Ishikawa (cell line): ENCODE measurements at regions not wholly inside any gene's neighbourhood (a gene's known extent, or its start where the extent isn't known, plus 50 kb on each side); places are given as distances from the start of the nearest gene placed in this dataset.

Experiments used
- CEBPB ChIP-seq: IDR thresholded peaks from 2 replicates; pipeline ENCODE4 v1.6.1; 2012
- CREB1 ChIP-seq: IDR thresholded peaks from 2 replicates; pipeline ENCODE4 v1.6.1; 2012; ENCODE audit warnings: low read depth
- EGR1 ChIP-seq: IDR thresholded peaks from 2 replicates; pipeline ENCODE4 v1.6.1; 2012
- EP300 ChIP-seq: IDR thresholded peaks from 2 replicates; pipeline ENCODE4 v1.6.1; 2012; ENCODE audit warnings: borderline replicate concordance
- FOXM1 ChIP-seq: IDR thresholded peaks from 2 replicates; pipeline ENCODE4 v1.6.1; 2012; ENCODE audit warnings: low read depth, borderline replicate concordance
- NFIC ChIP-seq: IDR thresholded peaks from 2 replicates; pipeline ENCODE4 v1.6.1; 2012
- RAD21 ChIP-seq: IDR thresholded peaks from 2 replicates; pipeline ENCODE4 v1.6.1; 2012; ENCODE audit warnings: low read depth
- REST ChIP-seq: IDR thresholded peaks from 2 replicates; pipeline ENCODE4 v1.6.1; 2012; ENCODE audit warnings: low read depth, mild to moderate bottlenecking
- TAF1 ChIP-seq: IDR thresholded peaks from 2 replicates; pipeline ENCODE4 v1.6.1; 2012; ENCODE audit warnings: low read depth, mild to moderate bottlenecking
- TCF12 ChIP-seq: IDR thresholded peaks from 2 replicates; pipeline ENCODE4 v1.6.1; 2012; ENCODE audit warnings: low read depth
- TEAD4 ChIP-seq: IDR thresholded peaks from 2 replicates; pipeline ENCODE4 v1.6.1; 2012
- USF1 ChIP-seq: IDR thresholded peaks from 2 replicates; pipeline ENCODE4 v1.6.1; 2012
- YY1 ChIP-seq: IDR thresholded peaks from 2 replicates; pipeline ENCODE4 v1.6.1; 2012; ENCODE audit warnings: low read depth
- ZBTB7A ChIP-seq: IDR thresholded peaks from 2 replicates; pipeline ENCODE4 v1.6.1; 2012; ENCODE audit warnings: low read depth
- TF ChIP-seq, protein P1 (sequence below): IDR thresholded peaks from 2 replicates; pipeline ENCODE4 v1.6.1; 2012

DNA sequence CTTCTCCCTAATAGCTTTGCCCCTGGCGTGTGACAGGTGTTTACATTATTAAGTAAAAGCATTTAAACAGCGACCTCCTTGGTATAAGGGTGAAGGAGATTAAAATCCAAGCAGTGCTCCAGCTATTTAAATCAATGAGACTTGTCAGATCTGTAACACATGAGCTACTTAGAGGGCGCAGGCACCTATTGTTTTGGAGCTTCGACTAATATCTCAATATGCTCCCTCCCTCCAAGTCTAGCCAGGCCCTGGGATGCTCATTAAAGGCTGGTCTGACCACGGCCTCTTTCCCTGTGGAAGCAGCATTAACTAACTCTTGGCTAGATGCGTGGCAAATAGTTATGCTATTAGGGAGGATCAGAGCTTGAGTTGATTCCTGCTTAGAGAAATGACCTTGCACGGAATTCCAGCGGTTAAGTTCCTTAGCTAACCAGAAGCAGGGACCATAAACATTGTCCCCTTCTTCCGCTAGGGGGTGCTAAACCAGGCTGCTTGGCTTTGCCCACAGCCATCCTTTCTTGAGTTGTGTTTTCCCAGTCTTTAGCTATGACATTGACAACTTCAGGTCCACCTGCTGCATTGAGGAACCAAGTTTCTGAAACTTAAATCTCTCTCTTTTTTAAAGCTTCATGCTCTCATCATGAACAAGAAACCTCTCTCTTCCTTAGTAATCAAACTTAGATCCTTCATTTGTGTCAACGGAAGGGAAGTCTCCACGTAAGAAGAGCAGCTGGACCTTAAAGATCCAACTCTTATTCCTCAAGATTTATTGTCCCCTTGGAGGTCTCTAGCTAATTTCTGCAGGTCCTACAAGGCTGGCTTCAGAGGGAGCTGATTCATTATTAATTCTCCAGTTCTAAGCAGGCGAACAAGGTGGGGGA is 80.7 kb upstream of the IGFBP7 start:
- peak; percentile 42; the same call in 1 of the 2 replicates for TF ChIP-seq RAD21
- TF ChIP-seq, protein P1, sequence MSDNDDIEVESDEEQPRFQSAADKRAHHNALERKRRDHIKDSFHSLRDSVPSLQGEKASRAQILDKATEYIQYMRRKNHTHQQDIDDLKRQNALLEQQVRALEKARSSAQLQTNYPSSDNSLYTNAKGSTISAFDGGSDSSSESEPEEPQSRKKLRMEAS = no peak

DNA sequence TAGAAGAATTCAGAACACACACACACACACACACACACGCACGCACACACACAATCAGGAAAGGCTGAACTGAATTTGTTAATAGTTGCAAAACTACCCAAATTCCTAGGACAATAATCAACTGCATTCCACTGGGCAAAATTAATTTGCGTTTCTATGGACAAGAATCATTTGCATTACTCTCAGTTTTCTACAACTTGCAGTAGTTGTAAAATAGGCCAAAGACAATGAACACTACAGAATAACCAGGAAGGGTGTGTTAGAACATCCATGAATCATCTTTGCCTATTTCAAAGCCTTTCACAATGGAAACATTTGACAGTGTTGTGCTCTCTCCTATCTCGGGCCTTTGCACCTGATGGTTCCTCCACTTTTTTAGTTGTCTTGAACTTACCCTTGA is 77.1 kb upstream of the IGFBP7 start:
- TF ChIP-seq EGR1 (no peak), FOXM1 (no peak), CREB1 (no peak), CEBPB (no peak)

GRCh38 chr4:57184378-57185029 is 74.3 kb upstream of the IGFBP7 start:
- TF ChIP-seq CEBPB = no peak

DNA sequence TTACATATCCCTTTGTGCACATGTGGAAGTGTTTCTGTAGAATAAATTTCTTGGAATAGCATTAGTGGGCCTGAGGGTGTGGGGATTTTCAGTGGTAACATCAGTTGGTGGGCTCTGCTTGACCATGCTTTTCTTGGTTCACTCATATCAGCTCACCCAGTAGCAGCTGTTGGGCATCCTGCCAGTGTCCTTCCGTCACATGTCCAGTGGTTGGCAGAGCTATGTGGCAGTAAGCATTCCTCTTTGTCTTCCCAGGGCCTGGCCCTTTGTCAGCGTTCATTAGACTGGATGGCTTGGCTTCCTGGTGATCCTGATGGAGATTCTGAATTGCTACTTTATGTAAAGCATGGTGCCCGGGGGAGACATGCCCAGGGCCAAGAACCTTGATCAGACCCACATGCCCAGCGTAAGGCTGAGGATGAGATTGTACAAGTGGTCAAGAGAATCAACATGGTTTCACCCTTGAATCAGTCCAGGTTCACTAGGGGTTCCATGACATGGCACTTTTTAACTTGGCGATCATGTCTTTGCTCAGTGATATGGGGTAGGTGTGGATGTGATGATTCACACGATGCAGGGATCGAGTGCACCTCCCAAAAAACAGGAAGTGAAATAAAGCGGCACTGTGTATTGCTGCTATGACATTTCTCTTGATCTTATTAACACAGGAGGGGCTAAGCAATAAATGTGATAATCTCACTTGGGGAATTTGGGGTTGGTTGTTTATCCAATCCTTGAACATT is 72.1 kb upstream of the IGFBP7 start:
- 0 out of 2 replicates have a peak, but pooled peaks have one; percentile 16 for TF ChIP-seq USF1
- 0 out of 2 replicates have a peak, but pooled peaks have one; percentile 15 for TF ChIP-seq NFIC
- TF ChIP-seq YY1 = no peak

GRCh38 chr4:57172065-57172464 is 61.9 kb upstream of the IGFBP7 start:
- TF ChIP-seq NFIC (no peak), REST (peak; percentile 73; the same call in 1 of the 2 replicates)

DNA sequence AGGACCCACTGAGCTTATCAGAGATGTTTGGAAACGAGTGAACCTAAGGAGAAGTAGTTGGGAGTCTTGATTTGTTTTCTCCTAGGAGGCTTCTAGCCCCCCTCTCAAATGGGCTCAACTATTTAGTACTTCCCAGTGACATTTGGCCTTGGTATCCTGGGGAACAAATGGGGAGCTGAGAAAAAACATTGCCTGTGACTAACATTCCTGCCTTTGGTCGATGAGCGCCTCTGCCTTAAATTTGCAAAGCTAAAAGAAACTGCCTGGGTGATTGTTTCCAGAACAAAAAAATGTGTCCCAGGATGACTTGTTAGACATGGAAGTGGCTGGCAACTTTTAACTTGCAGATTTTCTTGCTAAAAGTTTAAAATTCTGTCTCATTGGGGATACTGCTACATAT is 58.8 kb upstream of the IGFBP7 start:
- TF ChIP-seq NFIC = no peak
- no peak for TF ChIP-seq EGR1
- no peak for TF ChIP-seq ZBTB7A
- TF ChIP-seq FOXM1 = no peak
- TF ChIP-seq EP300 = no peak
- no peak for TF ChIP-seq YY1
- no peak for TF ChIP-seq RAD21
- TF ChIP-seq, protein P1 = no peak
- TF ChIP-seq REST = no peak
- TF ChIP-seq TEAD4 = no peak
- no peak for TF ChIP-seq CEBPB
- TF ChIP-seq USF1 = no peak
- TF ChIP-seq TAF1 = no peak
- no peak for TF ChIP-seq TCF12
